GM12864 (cell line): ENCODE measurements at regions not wholly inside any gene's neighbourhood (a gene's known extent, or its start where the extent isn't known, plus 50 kb on each side); places are given as distances from the start of the nearest gene placed in this dataset.
A peak's percentile ranks its signal among the peaks of the same experiment; 100 is the strongest.
"Not testable (repeated sequence)": the region's sequence is repeated elsewhere in the genome, so short reads cannot be mapped to it uniquely, and the experiment has no call there.

ENCODE experiments used
- DNase-seq: peaks from one replicate; pipeline ENCODE4 v3.0.0-alpha.2; 2011; ENCODE audit warnings: low read depth
- H3K4me3 ChIP-seq: 2 replicates; pipeline ENCODE4 v1.5.1; 2011; ENCODE audit warnings: mild to moderate bottlenecking, low read depth, low read length, control low read depth
- CTCF ChIP-seq: IDR thresholded peaks from 2 replicates; pipeline ENCODE4 v1.5.1; 2011; ENCODE audit warnings: low read depth, mild to moderate bottlenecking, moderate library complexity, low read length, control low read depth, inconsistent platforms; ENCODE audit errors: missing control alignments

DNA sequence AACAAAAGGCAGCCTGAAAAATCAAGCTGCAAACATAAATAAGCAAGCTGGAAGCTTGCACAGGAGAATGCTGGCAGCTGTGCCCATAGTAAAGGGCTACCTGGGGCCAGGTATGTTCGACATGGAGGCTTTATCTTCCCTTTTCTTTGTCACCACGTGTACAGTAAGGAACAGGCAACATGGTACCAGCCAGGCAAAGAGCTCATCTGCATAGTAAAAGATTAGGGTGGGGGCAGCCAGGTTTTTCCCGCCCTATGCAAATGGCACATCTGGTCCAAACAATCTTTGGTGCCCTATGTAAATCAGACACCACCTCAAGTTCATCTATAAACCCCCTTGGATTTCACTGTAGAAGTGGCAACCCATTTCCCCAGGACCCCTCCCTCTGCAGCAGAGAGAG lies 625.1 kb downstream of the TYW1 start:
- no peak for DNase-seq
- no peak overlapping the region for H3K4me3 ChIP-seq
- TF ChIP-seq CTCF, result no peak

- TF ChIP-seq CTCF, result peak; percentile 78
- H3K4me3 ChIP-seq, result no peak overlapping the region
- peak; percentile 2 for DNase-seq
Observed at GRCh38 chr7:67625257-67625737, 628.7 kb downstream of the TYW1 start.

- no peak for DNase-seq
- H3K4me3 ChIP-seq, result no peak overlapping the region
- TF ChIP-seq CTCF, result no peak
Observed at GRCh38 chr7:67631476-67631875, 634.8 kb downstream of the TYW1 start.

DNA sequence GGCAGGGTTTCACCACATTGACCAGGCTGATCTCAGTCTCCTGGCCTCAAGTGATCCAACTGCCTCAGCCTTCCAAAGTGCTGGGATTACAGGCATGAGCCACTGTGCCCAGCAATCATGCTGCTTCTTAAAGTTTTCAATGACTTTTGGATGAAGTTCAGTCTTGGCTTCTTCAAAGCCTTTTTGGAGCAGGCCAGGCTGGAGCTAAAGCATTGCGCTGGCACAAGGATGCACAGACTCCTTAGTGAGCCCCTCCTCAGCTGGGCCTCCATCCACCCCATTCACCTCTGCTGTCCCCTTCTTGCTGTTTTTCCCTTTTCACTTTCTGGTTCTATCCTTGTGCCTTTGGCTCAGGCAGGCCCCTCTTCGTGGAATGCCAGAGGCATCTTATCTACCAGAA lies 638.6 kb downstream of the TYW1 start:
- DNase-seq, result no peak
- no peak for TF ChIP-seq CTCF
- H3K4me3 ChIP-seq, result no peak overlapping the region

DNA sequence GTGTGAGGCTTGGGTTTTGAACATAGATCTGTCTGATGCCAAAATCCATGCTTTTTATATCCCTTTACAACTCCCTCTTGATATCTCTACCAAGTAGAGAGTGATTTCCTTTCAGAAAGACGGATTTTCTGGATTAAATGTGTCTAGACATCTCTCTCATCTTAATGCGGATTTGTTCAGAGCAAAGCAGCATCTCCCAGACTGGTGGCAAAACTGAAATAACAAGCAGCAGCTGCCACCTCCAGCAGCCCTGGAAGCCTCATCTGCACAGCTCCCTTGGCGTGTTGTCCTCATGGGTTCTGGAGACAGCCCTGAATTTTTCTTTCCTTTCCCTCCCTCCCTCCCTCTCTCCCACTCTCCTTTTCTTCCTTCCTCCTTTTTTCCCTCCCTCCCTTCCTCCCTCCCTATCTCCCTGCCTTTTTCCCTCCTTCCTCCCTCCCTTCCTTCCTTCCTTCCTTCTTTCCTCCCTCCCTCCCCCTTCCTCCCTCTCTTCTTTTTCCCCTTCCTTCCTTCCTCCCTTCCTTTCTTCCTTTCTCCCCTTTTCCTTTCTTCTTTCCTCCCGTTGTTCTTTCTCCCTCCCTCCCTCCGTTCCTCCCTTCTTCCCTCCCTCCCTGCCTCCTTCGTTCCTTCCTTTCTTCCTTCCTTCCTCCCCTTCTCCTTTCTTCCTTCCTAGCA lies 639.9 kb downstream of the TYW1 start:
- TF ChIP-seq CTCF, result no peak
- no peak overlapping the region for H3K4me3 ChIP-seq
- no peak for DNase-seq

DNA sequence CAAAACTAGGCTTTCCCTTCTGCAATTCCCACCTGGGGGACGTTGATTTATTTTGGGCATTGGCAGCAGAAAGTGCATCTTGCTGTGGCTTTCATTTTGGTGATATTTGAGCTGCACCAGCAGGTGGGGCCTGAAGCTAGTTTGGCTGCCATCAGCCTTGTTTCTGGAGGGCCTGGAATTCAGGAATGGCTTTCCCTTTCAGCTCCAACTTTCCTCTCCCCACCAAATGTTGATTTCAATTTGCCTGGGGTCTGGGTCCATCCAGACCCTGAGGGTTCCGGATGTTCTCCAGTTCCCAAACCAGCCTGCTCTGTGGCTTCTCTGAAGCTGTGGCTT lies 640.4 kb downstream of the TYW1 start:
- DNase-seq, result no peak

GRCh38 chr7:67642542-67642941 lies 645.9 kb downstream of the TYW1 start:
- DNase-seq, result not testable (repeated sequence)

More for the DNA sequence above, 640.4 kb downstream of the TYW1 start:
- no peak overlapping the region for H3K4me3 ChIP-seq
- TF ChIP-seq CTCF, result no peak

More at GRCh38 chr7:67642542-67642941, 645.9 kb downstream of the TYW1 start:
- H3K4me3 ChIP-seq, result not testable (repeated sequence)
